Amniotic stem cell (primary cell): ENCODE measurements at regions not wholly inside any gene's neighbourhood (a gene's known extent, or its start where the extent isn't known, plus 50 kb on each side); places are given as distances from the start of the nearest gene placed in this dataset.
"Not testable (repeated sequence)": the region's sequence is repeated elsewhere in the genome, so short reads cannot be mapped to it uniquely, and the experiment has no call there.

Experiments
- DNase-seq: peaks from one replicate; lab custom pipeline; 2025; lab: John Stamatoyannopoulos, UW

- DNase-seq: no peak
These were observed 76.3 kb downstream of the DRAM2 start for GRCh38 chr1:111063595-111063994.

DNA sequence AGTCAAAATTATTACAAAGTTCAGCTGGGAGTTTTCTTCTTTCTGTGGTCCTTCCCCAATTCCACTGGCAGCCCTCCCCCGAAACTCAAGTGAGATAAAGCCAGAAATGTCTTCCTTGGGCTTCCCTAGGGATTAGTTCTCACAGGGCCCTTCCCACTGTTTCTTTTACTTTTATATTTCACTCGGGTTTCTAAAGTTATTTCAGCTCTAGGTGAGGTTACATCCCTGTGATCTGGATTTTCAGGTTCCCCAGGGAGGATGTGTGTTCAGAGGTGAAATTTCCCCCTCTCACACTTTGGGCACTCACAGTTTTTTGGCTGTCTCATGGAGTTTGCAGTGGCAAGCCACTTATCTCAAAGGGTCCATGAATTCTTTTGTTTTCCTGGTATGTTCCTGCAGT, 77.3 kb downstream of the DRAM2 start:
- DNase-seq: no peak

- DNase-seq: no peak
These were observed 77.8 kb downstream of the DRAM2 start for GRCh38 chr1:111062081-111062480.

GRCh38 chr1:111054656-111055055, 85.2 kb downstream of the DRAM2 start:
- no peak for DNase-seq

- no peak for DNase-seq
These were observed 87.6 kb downstream of the DRAM2 start for GRCh38 chr1:111052246-111052645.

DNA sequence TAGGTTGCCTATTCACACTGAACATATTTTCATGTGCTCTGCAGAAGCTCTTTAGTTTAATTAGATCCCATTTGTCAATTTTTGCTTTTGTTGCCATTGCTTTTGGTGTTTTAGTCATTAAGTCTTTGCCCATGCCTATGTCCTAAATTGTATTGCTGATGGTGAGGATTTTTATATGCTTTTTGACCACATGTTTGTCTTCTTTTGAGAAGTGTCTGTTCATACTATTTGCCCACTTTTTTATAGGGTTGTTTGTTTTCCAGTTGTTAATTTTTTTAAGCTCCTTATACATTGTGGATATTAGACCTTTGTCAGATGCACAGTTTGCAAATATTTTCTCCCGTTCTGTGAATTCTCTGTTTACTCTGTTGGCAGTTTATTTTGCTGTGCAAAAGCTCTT, 84.5 kb upstream of the LRIF1 start:
- DNase-seq: not testable (repeated sequence)

DNA sequence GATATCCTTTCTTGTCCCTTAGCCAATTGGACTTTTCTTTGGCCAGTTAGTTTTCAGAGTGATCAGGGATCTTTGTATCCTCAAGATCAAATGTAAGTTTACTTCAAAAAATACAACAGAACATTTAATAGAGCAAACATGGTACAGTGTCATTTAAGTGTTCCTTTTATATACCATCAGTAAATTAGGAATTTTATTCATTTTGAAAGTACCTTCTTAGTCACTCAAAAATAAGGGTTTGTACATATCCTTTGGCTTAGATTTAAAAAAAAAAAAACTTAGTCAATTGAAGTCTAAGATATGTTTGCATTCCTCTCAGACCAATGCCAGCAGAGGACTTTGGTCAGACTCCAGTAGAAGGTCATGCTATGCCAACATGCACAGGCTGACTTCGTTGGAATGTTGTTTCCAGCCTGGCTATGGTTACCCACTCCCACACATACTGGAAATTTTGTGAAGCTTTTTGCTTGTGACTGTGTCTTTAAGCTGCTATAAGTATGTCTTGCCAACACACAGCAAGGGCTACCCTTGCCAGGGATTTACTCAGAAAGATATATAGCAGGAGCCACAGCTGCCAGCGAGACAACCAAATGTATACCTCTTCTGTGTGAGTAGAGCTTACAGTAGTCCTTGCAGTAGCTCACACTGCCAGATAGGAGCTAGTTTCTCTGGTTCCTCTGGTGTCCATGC, 81.5 kb upstream of the LRIF1 start:
- no peak for DNase-seq

DNA sequence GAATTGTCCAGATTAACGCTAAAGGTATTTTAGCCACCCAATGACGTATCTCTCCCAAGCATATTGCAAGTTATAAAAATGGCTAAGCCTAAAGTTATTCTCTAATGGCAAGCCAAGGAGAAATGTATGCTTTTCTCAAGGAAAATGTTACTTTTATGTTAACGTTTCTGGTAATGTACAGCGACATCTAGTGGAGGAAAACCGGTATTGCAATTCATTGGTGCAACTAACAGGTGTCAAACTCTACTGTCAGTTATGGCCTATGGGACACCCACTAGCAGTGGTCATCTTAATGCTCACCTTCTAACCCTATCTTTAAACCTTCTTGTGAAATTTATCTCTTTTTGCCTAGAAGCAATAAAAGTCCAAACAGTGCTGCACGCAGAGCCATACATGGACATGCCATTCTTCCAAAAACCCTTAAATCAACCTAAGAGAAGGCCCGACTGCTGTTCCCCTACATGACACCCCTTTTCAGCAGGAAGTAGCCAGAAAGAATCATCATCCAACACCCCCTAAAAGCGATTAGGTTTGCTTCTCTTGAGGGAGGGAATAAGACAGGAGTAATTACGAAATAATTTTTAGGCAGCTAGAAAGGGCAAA, 68.7 kb upstream of the LRIF1 start:
- DNase-seq: no peak

DNA sequence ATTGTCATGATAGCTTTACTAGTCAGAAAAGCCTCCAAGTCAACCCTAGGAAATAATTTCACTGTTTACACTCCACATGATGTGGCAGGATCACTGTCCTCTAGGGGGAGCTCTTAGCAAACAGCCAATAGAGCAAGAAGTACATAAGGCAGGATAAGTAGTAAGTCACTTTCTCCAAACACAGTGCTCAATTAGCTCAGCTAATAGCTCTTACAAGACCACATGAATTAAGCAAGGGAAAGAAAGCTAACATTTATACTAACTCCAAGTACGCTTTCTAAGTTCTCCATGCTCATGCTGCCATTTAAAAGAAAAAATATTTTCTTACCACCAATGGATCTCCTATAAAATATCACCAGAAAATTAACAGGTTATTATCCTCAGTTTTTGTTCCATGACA, 66.9 kb upstream of the LRIF1 start:
- peak; percentile 6 for DNase-seq

DNA sequence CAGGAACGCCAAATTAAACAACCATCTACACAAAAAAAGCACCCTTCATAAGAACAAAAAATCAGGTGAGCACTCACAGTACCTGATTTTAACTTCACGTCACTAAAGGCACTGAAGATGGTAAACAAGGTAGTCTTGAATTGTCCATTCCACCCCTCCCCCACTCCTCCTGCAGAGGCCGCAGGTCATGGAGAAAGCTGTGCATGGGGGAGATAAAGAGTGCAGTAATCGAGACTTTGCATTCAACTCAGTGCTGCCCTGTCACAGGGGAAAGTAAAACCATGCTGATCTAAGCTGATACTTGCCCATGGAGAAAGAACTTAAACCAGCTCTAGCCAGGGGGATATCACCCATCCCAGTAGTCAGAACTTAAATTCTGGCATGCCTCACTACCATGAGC, 61.4 kb upstream of the LRIF1 start:
- no peak for DNase-seq

DNA sequence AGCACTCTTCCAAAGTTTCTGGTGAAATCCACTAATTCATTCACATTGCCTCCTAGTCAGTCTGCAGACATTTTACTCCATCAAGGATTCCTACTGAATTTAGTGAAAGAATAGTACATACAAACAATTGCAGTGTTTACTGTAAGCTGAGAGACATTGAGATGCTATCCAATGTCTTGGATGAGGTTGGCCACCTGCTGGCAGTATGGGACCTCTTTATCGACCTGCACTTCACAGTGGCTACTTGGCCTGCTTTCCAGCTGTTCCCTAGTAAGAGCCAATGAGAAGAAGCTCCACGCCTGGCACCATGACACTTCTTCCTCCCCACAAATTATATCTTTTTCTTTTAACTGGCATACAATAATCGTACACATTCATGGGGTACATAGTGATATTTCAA, 51.5 kb upstream of the LRIF1 start:
- no peak for DNase-seq
